ENCODE measurements at regions not wholly inside any gene's neighbourhood (a gene's known extent, or its start where the extent isn't known, plus 50 kb on each side); places are given as distances from the start of the nearest gene placed in this dataset.
"Not testable (repeated sequence)": the region's sequence is repeated elsewhere in the genome, so short reads cannot be mapped to it uniquely, and the experiment has no call there.

GRCh38 chr12:65740873-65741600 is 83.2 kb upstream of the HMGA2 start:
- no peaks in the 10 kb centered on the region for H3K4me1 ChIP-seq (ENCODE audit: control insufficient read depth, extremely low read depth, insufficient read depth, low read length)
- peak overlapping the region; percentile 69 for H3K4me2 ChIP-seq (ENCODE audit: extremely low read depth, insufficient read depth, low read length)
- H3K4me3 ChIP-seq (replicated peaks in 1 of 4; ENCODE audit: control extremely low read depth in 1 of 4, insufficient read depth in 1 of 4, low read depth in 3 of 4, low read length in 4 of 4), result peak overlapping the region; percentile 34 to 80 (median 50)
- no peaks in the 10 kb centered on the region for H4K20me1 ChIP-seq (ENCODE audit: control insufficient read depth, extremely low read depth, insufficient read depth, low read length)
- H3K36me3 ChIP-seq (ENCODE audit: control insufficient read depth, insufficient read depth, low read length), result no peaks in the 10 kb centered on the region
- H2AFZ ChIP-seq (ENCODE audit: low read length), result peak overlapping the region; percentile 33
- H3K27ac ChIP-seq (ENCODE audit: insufficient read depth, low read length), result peak overlapping the region; percentile 40
- no peaks in the 10 kb centered on the region for H3K9me3 ChIP-seq (ENCODE audit: control insufficient read depth, insufficient read depth, low read depth, low read length)
- DNase-seq (ENCODE audit: low read depth in 2 of 2), result peak; percentile 79 to 82
- H3K9ac ChIP-seq (ENCODE audit: insufficient read depth, low read length), result peak overlapping the region; percentile 51
- no peaks in the 10 kb centered on the region for H3K27me3 ChIP-seq (ENCODE audit: control insufficient read depth, insufficient read depth, low read length)
- H3K79me2 ChIP-seq (ENCODE audit: control insufficient read depth, insufficient read depth, low read length), result no peaks in the 10 kb centered on the region
- TF ChIP-seq CTCF (conservative IDR thresholded peaks at IDR 0.05 in 1 of 2, IDR thresholded peaks at IDR 0.05 in 1 of 2; ENCODE audit: low read depth in 1 of 2, low read length in 2 of 2) (no peak), EZH2 (IDR thresholded peaks at IDR 0.05; ENCODE audit: low read length, missing control alignments) (no peak)

DNA sequence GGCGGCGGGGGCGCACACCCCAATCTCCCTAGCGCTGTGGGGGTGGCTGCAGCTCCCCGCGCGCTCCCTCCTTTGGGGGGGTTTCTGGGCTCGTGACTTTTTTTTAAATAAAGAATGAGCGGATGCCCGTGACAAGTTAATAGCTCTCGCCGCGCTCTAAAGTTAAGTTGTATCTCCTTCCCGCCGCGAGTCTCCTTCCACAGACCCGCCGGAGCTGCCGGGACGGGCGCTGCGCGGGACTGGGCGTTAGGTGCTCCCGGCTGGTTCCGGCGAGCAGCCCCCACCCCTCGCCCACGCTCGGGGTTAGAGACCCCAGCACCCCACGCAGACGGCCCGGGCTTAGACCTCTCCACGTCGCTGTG is 82.6 kb upstream of the HMGA2 start:
- TF ChIP-seq EZH2 (IDR thresholded peaks at IDR 0.05; ENCODE audit: low read length, missing control alignments), result no peak
- TF ChIP-seq CTCF (conservative IDR thresholded peaks at IDR 0.05 in 1 of 2, IDR thresholded peaks at IDR 0.05 in 1 of 2; ENCODE audit: low read depth in 1 of 2, low read length in 2 of 2), result no peak
- H2AFZ ChIP-seq (ENCODE audit: low read length), result peak overlapping the region; percentile 90
- H3K9ac ChIP-seq (ENCODE audit: insufficient read depth, low read length), result peak overlapping the region; percentile 73
- peak overlapping the region; percentile 67 to 81 (median 76) for H3K4me3 ChIP-seq (replicated peaks in 1 of 4; ENCODE audit: control extremely low read depth in 1 of 4, insufficient read depth in 1 of 4, low read depth in 3 of 4, low read length in 4 of 4)
- peak in 1 of 2 donors; percentile 59 for DNase-seq (ENCODE audit: low read depth in 2 of 2)
- no peaks in the 10 kb centered on the region for H4K20me1 ChIP-seq (ENCODE audit: control insufficient read depth, extremely low read depth, insufficient read depth, low read length)
- H3K36me3 ChIP-seq (ENCODE audit: control insufficient read depth, insufficient read depth, low read length), result no peaks in the 10 kb centered on the region
- no peaks in the 10 kb centered on the region for H3K79me2 ChIP-seq (ENCODE audit: control insufficient read depth, insufficient read depth, low read length)
- no peaks in the 10 kb centered on the region for H3K9me3 ChIP-seq (ENCODE audit: control insufficient read depth, insufficient read depth, low read depth, low read length)
- H3K4me2 ChIP-seq (ENCODE audit: extremely low read depth, insufficient read depth, low read length), result peak overlapping the region; percentile 69
- no peaks in the 10 kb centered on the region for H3K27me3 ChIP-seq (ENCODE audit: control insufficient read depth, insufficient read depth, low read length)
- H3K27ac ChIP-seq (ENCODE audit: insufficient read depth, low read length), result peak overlapping the region; percentile 82
- no peaks in the 10 kb centered on the region for H3K4me1 ChIP-seq (ENCODE audit: control insufficient read depth, extremely low read depth, insufficient read depth, low read length)

DNA sequence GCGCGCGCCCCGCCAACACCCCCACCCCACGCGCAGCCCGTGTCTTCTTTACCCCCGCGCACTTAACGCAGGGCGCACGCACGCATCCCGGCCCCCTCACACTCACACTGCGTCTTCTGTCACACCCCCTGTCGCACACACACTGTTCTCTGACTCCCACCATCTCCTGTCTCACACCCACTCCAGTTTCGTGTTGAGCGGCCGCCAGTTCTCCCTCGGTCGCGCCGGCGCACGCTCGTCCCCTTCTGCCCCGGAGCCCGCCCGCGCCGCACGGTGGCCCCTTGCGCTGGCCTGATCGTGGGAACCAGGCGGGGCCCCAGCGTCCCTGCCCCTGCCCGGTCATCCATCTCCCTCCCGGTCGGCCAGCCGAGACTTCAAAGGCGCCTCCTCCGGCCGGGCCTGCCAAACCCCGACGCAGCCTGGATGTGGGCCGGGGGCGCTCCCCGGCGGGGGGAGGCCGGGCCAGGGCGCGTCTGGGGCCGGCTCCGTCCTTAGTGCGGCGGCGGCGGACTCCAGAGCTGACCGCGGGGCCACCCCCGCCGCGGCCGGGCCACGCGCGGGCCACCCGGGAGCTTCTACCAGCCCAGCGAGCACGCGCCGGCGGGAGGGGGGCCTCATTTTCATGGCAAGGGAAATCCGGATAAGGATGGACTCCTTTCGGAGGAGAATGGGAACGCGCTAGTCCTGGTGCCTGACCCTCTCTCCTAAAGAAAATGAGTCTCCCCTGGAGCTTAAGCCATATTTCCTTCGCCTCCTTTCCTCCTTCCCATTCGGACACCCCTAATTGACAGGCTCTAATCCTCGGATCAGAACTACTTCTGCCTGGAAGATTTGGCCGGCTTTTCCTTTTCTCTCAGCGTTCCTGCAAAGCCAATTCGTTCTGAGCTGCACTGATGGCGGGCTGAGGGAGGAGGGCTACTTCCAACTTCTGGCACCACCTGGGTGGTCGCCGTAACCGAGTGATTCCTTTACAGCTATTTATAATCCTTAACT is 82.0 kb upstream of the HMGA2 start:
- Histone ChIP-seq H3K27ac (ENCODE audit: insufficient read depth, low read length) (peak overlapping the region; percentile 82), H3K4me1 (ENCODE audit: control insufficient read depth, extremely low read depth, insufficient read depth, low read length) (no peaks in the 10 kb centered on the region), H3K36me3 (ENCODE audit: control insufficient read depth, insufficient read depth, low read length) (no peaks in the 10 kb centered on the region), H3K27me3 (ENCODE audit: control insufficient read depth, insufficient read depth, low read length) (no peaks in the 10 kb centered on the region), H3K9me3 (ENCODE audit: control insufficient read depth, insufficient read depth, low read depth, low read length) (no peaks in the 10 kb centered on the region), H3K4me2 (ENCODE audit: extremely low read depth, insufficient read depth, low read length) (peak overlapping the region; percentile 69), H3K79me2 (ENCODE audit: control insufficient read depth, insufficient read depth, low read length) (no peaks in the 10 kb centered on the region), H4K20me1 (ENCODE audit: control insufficient read depth, extremely low read depth, insufficient read depth, low read length) (no peaks in the 10 kb centered on the region), H3K4me3 (replicated peaks in 1 of 4; ENCODE audit: control extremely low read depth in 1 of 4, insufficient read depth in 1 of 4, low read depth in 3 of 4, low read length in 4 of 4) (peak overlapping the region; percentile 67 to 81 (median 80)), H2AFZ (ENCODE audit: low read length) (peak overlapping the region; percentile 90), H3K9ac (ENCODE audit: insufficient read depth, low read length) (peak overlapping the region; percentile 73)
- DNase-seq (ENCODE audit: low read depth in 2 of 2), result peak; percentile 53 to 54
- TF ChIP-seq CTCF (conservative IDR thresholded peaks at IDR 0.05 in 1 of 2, IDR thresholded peaks at IDR 0.05 in 1 of 2; ENCODE audit: low read depth in 1 of 2, low read length in 2 of 2) (no peak), EZH2 (IDR thresholded peaks at IDR 0.05; ENCODE audit: low read length, missing control alignments) (no peak)

- not testable (repeated sequence) for H2AFZ ChIP-seq (ENCODE audit: low read length); H3K4me2 ChIP-seq (ENCODE audit: extremely low read depth, insufficient read depth, low read length); DNase-seq (ENCODE audit: low read depth in 2 of 2)
Observed at GRCh38 chr12:65744236-65744840, 79.9 kb upstream of the HMGA2 start.

More at GRCh38 chr12:65744236-65744840, 79.9 kb upstream of the HMGA2 start:
- H4K20me1 ChIP-seq (ENCODE audit: control insufficient read depth, extremely low read depth, insufficient read depth, low read length); H3K27ac ChIP-seq (ENCODE audit: insufficient read depth, low read length); H3K79me2 ChIP-seq (ENCODE audit: control insufficient read depth, insufficient read depth, low read length); H3K4me3 ChIP-seq (replicated peaks in 1 of 4; ENCODE audit: control extremely low read depth in 1 of 4, insufficient read depth in 1 of 4, low read depth in 3 of 4, low read length in 4 of 4); H3K36me3 ChIP-seq (ENCODE audit: control insufficient read depth, insufficient read depth, low read length); H3K9ac ChIP-seq (ENCODE audit: insufficient read depth, low read length); H3K9me3 ChIP-seq (ENCODE audit: control insufficient read depth, insufficient read depth, low read depth, low read length); H3K27me3 ChIP-seq (ENCODE audit: control insufficient read depth, insufficient read depth, low read length); H3K4me1 ChIP-seq (ENCODE audit: control insufficient read depth, extremely low read depth, insufficient read depth, low read length): not testable (repeated sequence)

All from fibroblast of lung (primary cell).